H1 (cell line): ENCODE measurements at regions not wholly inside any gene's neighbourhood (a gene's known extent, or its start where the extent isn't known, plus 50 kb on each side); places are given as distances from the start of the nearest gene placed in this dataset.

ENCODE experiments used
- CTCF ChIA-PET: fragments of 300-600 bp; sonication (Branson Sonifier 250); formaldehyde crosslinking; loops from one replicate; lab custom pipeline; 2021; ENCODE audit not compliant: partially characterized antibody; lab: Charles Lee
- POLR2A ChIA-PET: fragments of 300-600 bp; sonication (Branson Sonifier 250); formaldehyde crosslinking; loops from one replicate; lab custom pipeline; 2021; ENCODE audit warnings: inconsistent platforms; ENCODE audit not compliant: partially characterized antibody; lab: Charles Lee
- DNase-seq, 2 experiments: peaks; one replicate each; pipeline versions ENCODE4 v3.0.0 to v3.0.0-alpha.2; 2010 to 2022; ENCODE audit warnings: low spot score in 2 of 2, low read depth in 1 of 2, mixed read lengths in 1 of 2
- FAIRE-seq: peaks from 2 replicates; lab custom pipeline; 2011; peaks lifted over from hg19 to GRCh38; lab: Jason Lieb, UNC
- H2AFZ ChIP-seq: 2 replicates; pipeline ENCODE4 v1.8.1; 2012; ENCODE audit warnings: low read length, inconsistent platforms
- H2AK5ac ChIP-seq: 2 replicates; pipeline ENCODE4 v1.6.1; 2013; ENCODE audit warnings: low read depth, low read length
- H2BK120ac ChIP-seq: replicated peaks from 2 replicates; pipeline ENCODE3; 2013; ENCODE audit warnings: low read depth, low read length, inconsistent platforms
- H2BK12ac ChIP-seq: 2 replicates; pipeline ENCODE4 v1.6.1; 2013; ENCODE audit warnings: low read depth, low read length
- H2BK15ac ChIP-seq: 2 replicates; pipeline ENCODE4 v1.6.1; 2013; ENCODE audit warnings: low read length
- H2BK20ac ChIP-seq: 2 replicates; pipeline ENCODE4 v1.6.1; 2013; ENCODE audit warnings: low read length
- H2BK5ac ChIP-seq: 2 replicates; pipeline ENCODE4 v1.6.1; 2013; ENCODE audit warnings: low read depth, low read length
- H3K14ac ChIP-seq: 2 replicates; pipeline ENCODE4 v1.6.1; 2013; ENCODE audit warnings: inconsistent platforms; ENCODE audit not compliant: insufficient read length
- H3K18ac ChIP-seq: 2 replicates; pipeline ENCODE4 v1.6.1; 2013; ENCODE audit warnings: low read length; ENCODE audit errors: extremely low read depth
- H3K23ac ChIP-seq: 2 replicates; pipeline ENCODE4 v1.6.1; 2013; ENCODE audit warnings: inconsistent platforms; ENCODE audit not compliant: insufficient read length
- H3K23me2 ChIP-seq: 2 replicates; pipeline ENCODE4 v1.6.1; 2013; ENCODE audit warnings: low read depth, low read length
- H3K27ac ChIP-seq: 2 replicates; pipeline ENCODE4 v1.6.1; 2011; ENCODE audit warnings: low read depth, low read length, inconsistent platforms
- H3K27me3 ChIP-seq, 4 experiments: replicated peaks in 1 of 4; 1 replicate in 1 of 4; 2 replicates in 3 of 4; pipeline versions ENCODE4 v1.6.1 to v1.8.1; 2011 to 2013; ENCODE audit warnings: low read length in 3 of 4, mild to moderate bottlenecking in 3 of 4, inconsistent platforms in 2 of 4, mixed read lengths in 2 of 4, moderate library complexity in 1 of 4; ENCODE audit not compliant: control insufficient read depth in 3 of 4, insufficient read depth in 3 of 4; ENCODE audit errors: extremely low read depth in 1 of 4
- H3K36me3 ChIP-seq, 4 experiments: 2 replicates each; pipeline versions ENCODE4 v1.6.1 to v1.8.1; 2011 to 2013; ENCODE audit warnings: mild to moderate bottlenecking in 4 of 4, low read length in 3 of 4, moderate library complexity in 2 of 4, control low read depth in 1 of 4, inconsistent platforms in 1 of 4; ENCODE audit not compliant: insufficient read depth in 4 of 4, control insufficient read depth in 2 of 4
- H3K4ac ChIP-seq: replicated peaks from 2 replicates; pipeline ENCODE3; 2013; ENCODE audit warnings: low read length, low read depth, mixed read lengths, inconsistent platforms; ENCODE audit not compliant: insufficient read length
- H3K4me1 ChIP-seq, 4 experiments: replicated peaks in 1 of 4; 1 replicate in 1 of 4; 2 replicates in 3 of 4; pipeline versions ENCODE4 v1.6.1 to v1.8.1; 2011 to 2013; ENCODE audit warnings: low read length in 3 of 4, inconsistent platforms in 2 of 4, mixed read lengths in 1 of 4; ENCODE audit not compliant: insufficient read depth in 4 of 4, control insufficient read depth in 3 of 4
- H3K4me2 ChIP-seq, 2 experiments: 2 replicates each; pipeline versions ENCODE4 v1.6.1 to v1.8.1; 2011 to 2013; ENCODE audit warnings: low read depth in 2 of 2, low read length in 2 of 2, control low read depth in 1 of 2, inconsistent platforms in 1 of 2, mild to moderate bottlenecking in 1 of 2; ENCODE audit not compliant: insufficient read depth in 1 of 2
- H3K4me3 ChIP-seq, 4 experiments: fragments of 200-600, 300-600 bp in 1 of 4; sonication (generic), shearing (Covaris generic), sonication (Bioruptor Twin) in 1 of 4; 2 replicates each; pipeline versions ENCODE4 v1.5.1 to v1.8.1; 2011 to 2016; ENCODE audit warnings: low read length in 4 of 4, low read depth in 3 of 4, control low read depth in 2 of 4, inconsistent platforms in 2 of 4, mild to moderate bottlenecking in 2 of 4, mixed read lengths in 1 of 4, moderate library complexity in 1 of 4; ENCODE audit not compliant: insufficient read depth in 2 of 4; ENCODE audit errors: extremely low read depth in 1 of 4
- H3K56ac ChIP-seq: replicated peaks from 2 replicates; pipeline ENCODE3; 2013; ENCODE audit warnings: low read depth, mild to moderate bottlenecking, mixed read lengths, low read length, inconsistent platforms; ENCODE audit not compliant: insufficient read length
- H3K79me1 ChIP-seq: 2 replicates; pipeline ENCODE4 v1.6.1; 2013; ENCODE audit warnings: low read depth, low read length, control low read depth
- H3K79me2 ChIP-seq, 2 experiments: 2 replicates each; pipeline versions ENCODE4 v1.6.1 to v1.8.1; 2012 to 2013; ENCODE audit warnings: low read length in 2 of 2, mild to moderate bottlenecking in 2 of 2, inconsistent platforms in 1 of 2; ENCODE audit not compliant: insufficient read depth in 2 of 2, control insufficient read depth in 1 of 2
- H3K9ac ChIP-seq, 4 experiments: replicated peaks in 1 of 4; 1 replicate in 1 of 4; 2 replicates in 3 of 4; pipeline versions ENCODE4 v1.6.1 to v1.8.1; 2011 to 2013; ENCODE audit warnings: low read depth in 3 of 4, low read length in 3 of 4, control low read depth in 2 of 4, mild to moderate bottlenecking in 2 of 4, moderate library complexity in 2 of 4, inconsistent platforms in 1 of 4; ENCODE audit errors: extremely low read depth in 1 of 4
- H3K9me3 ChIP-seq, 2 experiments: 2 replicates each; pipeline versions ENCODE4 v1.6.1 to v1.8.1; 2012 to 2013; ENCODE audit warnings: mild to moderate bottlenecking in 2 of 2, moderate library complexity in 2 of 2, control low read depth in 1 of 2, inconsistent platforms in 1 of 2, low read depth in 1 of 2, low read length in 1 of 2, mixed read lengths in 1 of 2; ENCODE audit not compliant: insufficient read depth in 2 of 2
- H4K20me1 ChIP-seq, 2 experiments: replicated peaks in 1 of 2; 2 replicates each; pipeline versions ENCODE3 to v1.8.1; 2011 to 2013; ENCODE audit warnings: inconsistent platforms in 2 of 2, low read length in 2 of 2, mild to moderate bottlenecking in 1 of 2; ENCODE audit not compliant: insufficient read depth in 2 of 2, control insufficient read depth in 1 of 2
- H4K5ac ChIP-seq: 2 replicates; pipeline ENCODE4 v1.6.1; 2013; ENCODE audit warnings: low read length, low read depth, mixed read lengths, inconsistent platforms; ENCODE audit not compliant: insufficient read length
- H4K8ac ChIP-seq: 2 replicates; pipeline ENCODE4 v1.8.0; 2013; ENCODE audit warnings: mild to moderate bottlenecking, moderate library complexity, low read length, inconsistent platforms; ENCODE audit not compliant: insufficient read depth; ENCODE audit errors: extremely low read depth
- H4K91ac ChIP-seq: replicated peaks from 2 replicates; pipeline ENCODE3; 2013; ENCODE audit warnings: low read length, mixed read lengths, inconsistent platforms; ENCODE audit not compliant: insufficient read length
- ASH2L ChIP-seq: fragments of 200-600, 300-600 bp; sonication (generic); IDR thresholded peaks from one replicate; pipeline ENCODE4 v1.7.1; 2017; ENCODE audit warnings: low read length
- MAX ChIP-seq: IDR thresholded peaks from 2 replicates; pipeline ENCODE4 v1.6.1; 2012; ENCODE audit warnings: inconsistent platforms
- RAD21 ChIP-seq, 2 experiments: IDR thresholded peaks in 1 of 2; conservative IDR thresholded peaks in 1 of 2; 2 replicates each; pipeline ENCODE4 v1.6.1; 2011; ENCODE audit warnings: low read depth in 2 of 2, low read length in 2 of 2, improper control_type of control experiment in 1 of 2, inconsistent platforms in 1 of 2, mild to moderate bottlenecking in 1 of 2, moderate library complexity in 1 of 2
- SIX5 ChIP-seq: IDR thresholded peaks from 2 replicates; pipeline ENCODE4 v1.6.1; 2011; ENCODE audit warnings: mild to moderate bottlenecking, low read depth, low read length
- USF2 ChIP-seq: IDR thresholded peaks from 2 replicates; pipeline ENCODE4 v1.6.1; 2011; ENCODE audit warnings: low read length, improper control_type of control experiment
- WGBS, 2 experiments: shearing (Covaris generic) in 1 of 2; methylation state at CpG; one replicate each; pipeline versions ENCODE4 v1.1.6 to v1.1.7; 2013 to 2015; ENCODE audit warnings: low lambda C conversion rate in 2 of 2, mixed read lengths in 2 of 2, inconsistent platforms in 1 of 2, low coverage in 1 of 2, missing lambda C conversion rate in 1 of 2; ENCODE audit not compliant: insufficient replicate concordance in 2 of 2, insufficient coverage in 1 of 2, insufficient read length in 1 of 2; ENCODE audit errors: extremely low coverage in 1 of 2, missing lambda C conversion rate in 1 of 2; 5-methylcytosine and 5-hydroxymethylcytosine counted together

DNA sequence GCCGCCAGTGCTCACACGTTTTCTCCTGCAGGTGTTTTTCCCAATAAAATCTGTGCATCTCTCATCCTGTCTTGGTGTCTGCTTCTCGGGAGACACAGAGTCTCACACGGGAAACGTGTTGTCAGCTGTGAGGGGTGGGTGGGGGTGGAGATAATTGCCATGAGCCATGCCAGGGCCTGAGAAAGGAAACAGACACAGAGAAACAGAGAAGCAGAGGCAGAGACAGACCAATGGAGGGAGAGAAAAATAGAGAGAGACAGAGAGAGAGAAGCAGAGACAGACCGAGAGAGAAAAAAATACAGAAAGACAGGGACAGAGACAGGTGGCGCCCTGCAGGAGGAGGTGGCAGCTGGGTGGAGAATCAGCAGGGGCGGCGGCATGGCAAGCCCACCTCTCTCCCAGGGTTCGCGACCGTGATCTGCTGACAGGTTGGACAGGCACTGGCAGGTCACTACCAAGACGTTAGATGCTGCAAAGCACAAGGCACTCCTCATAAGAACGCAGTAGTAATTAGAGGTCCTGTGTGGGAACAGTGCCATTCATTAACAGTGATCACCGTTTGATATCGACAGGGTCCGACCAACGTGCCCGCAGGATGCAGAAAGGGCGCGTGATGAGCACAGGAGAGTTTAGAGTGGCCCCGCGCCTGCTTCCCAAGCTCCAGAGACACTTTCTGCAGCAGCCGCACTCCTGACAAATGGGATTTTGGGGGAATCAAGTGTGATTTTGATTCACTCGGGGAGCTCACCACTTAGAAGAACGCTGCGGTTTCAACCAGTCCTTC is 70.5 kb upstream of the INSIG1 start:
- no peak overlapping the region for H3K14ac ChIP-seq
- H3K23ac ChIP-seq, result no peak overlapping the region
- peak overlapping the region; percentile 34; the same call in 1 of the 2 replicates for H2AK5ac ChIP-seq
- H3K4ac ChIP-seq, result no peak overlapping the region
- H3K18ac ChIP-seq, result peak overlapping the region; percentile 60
- peak overlapping the region; percentile 61 for H2BK120ac ChIP-seq
- H4K20me1 ChIP-seq, result no peaks in the 10 kb centered on the region
- peak overlapping the region; percentile 81; the same call in 1 of the 2 replicates for H2BK12ac ChIP-seq
- POLR2A ChIA-PET, result interaction anchor here (0.8 kb wide), 1 partner anchor 70 kb away, joined by 3 read pairs; no protein-coding TSS in a partner anchor
- TF ChIP-seq RAD21 (IDR thresholded peaks at IDR 0.05 in 1 of 2, conservative IDR thresholded peaks at IDR 0.05 in 1 of 2; ENCODE audit: low read depth in 2 of 2, low read length in 2 of 2) (no peak), ASH2L (no peak), SIX5 (no peak), MAX (0 out of 2 replicates have a peak, but pooled peaks have one; percentile 19), USF2 (no peak)
- TF ChIP-seq, all 59 proteins: peak for 1
- Histone ChIP-seq H3K56ac (no peak overlapping the region), H3K79me1 (no peaks in the 10 kb centered on the region), H4K5ac (no peak overlapping the region), H3K4me1 (peaks cover 0 to 25% (median 18%) of the 10 kb centered on the region in 4 experiments; a peak in 6 of 7 replicates), H3K27ac (no peak overlapping the region), H3K4me2 (peak overlapping the region; percentile 32 to 35; a peak in 3 of 4 replicates), H3K23me2 (no peaks in the 10 kb centered on the region), H3K4me3 (no peak overlapping the region), H2AFZ (no peak overlapping the region), H4K8ac (no peak overlapping the region; the same call in 1 of the 2 replicates), H3K79me2 (no peaks in the 10 kb centered on the region), H3K27me3 (peaks cover 0 to 15% (median 7%) of the 10 kb centered on the region in 4 experiments; a peak in 5 of 7 replicates), H2BK20ac (0 out of 2 replicates have a peak overlapping the region, but pooled peaks have one; percentile 13), H2BK5ac (peak overlapping the region; percentile 85; the same call in 1 of the 2 replicates), H4K91ac (no peak overlapping the region), H2BK15ac (peak overlapping the region; percentile 97; the same call in 1 of the 2 replicates), H3K9me3 (no peaks in the 10 kb centered on the region; a peak in 1 of 4 replicates), H3K36me3 (no peaks in the 10 kb centered on the region), H3K9ac (no peak overlapping the region)
- DNase-seq (peak in 1 of 2 experiments; percentile 51), FAIRE-seq (no peak)
- CTCF ChIA-PET, result interaction anchor here (0.7 to 1.8 kb wide), 7 partner anchors 9 to 124 kb away, joined by 3 to 10 read pairs (median 3); no protein-coding TSS in a partner anchor
- 76% methylated on average over 27 of the region's 27 CpGs; no CpG with 5 or more reads in 1 of the 2 experiments for WGBS, 2 experiments
